ENCODE measurements at regions not wholly inside any gene's neighbourhood (a gene's known extent, or its start where the extent isn't known, plus 50 kb on each side); places are given as distances from the start of the nearest gene placed in this dataset.

DNA sequence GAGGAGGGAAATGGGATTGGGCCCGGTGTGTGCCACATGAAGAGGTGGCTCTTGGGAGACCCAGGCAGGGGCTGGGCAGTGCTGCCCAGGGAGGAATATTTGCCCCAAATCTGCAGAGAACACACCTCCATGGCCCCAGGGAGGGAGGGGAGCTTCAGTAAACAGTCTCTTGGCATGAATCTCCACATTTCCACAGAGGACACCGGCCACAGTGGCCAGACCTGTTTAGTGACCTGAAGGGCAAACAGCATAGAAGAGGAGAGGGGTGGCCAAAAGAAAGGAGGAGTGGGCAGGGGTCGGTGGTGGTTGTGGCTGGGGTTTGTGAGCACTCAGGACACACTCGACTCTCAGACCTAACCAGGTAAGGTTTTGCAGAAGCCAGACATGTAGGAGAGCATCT is 54.0 kb upstream of the IFFO2 start:
- Histone ChIP-seq H3K36me3 (no peaks in the 10 kb centered on the region), H3K9me3 (no peaks in the 10 kb centered on the region), H3K27me3 (no peaks in the 10 kb centered on the region), H3K27ac (peak overlapping the region; percentile 81 to 90 (median 88)), H3K4me3 (peak overlapping the region in 2 of 4 donors; percentile 2 to 25), H3K4me1 (peaks cover 46 to 67% (median 60%) of the 10 kb centered on the region in 4 donors)
- intact Hi-C loops (cut with DNase I; ENCODE audit: low total_unique reads): no loop called here
- peak; percentile 55 to 60 for DNase-seq
- TF ChIP-seq, protein P1, sequence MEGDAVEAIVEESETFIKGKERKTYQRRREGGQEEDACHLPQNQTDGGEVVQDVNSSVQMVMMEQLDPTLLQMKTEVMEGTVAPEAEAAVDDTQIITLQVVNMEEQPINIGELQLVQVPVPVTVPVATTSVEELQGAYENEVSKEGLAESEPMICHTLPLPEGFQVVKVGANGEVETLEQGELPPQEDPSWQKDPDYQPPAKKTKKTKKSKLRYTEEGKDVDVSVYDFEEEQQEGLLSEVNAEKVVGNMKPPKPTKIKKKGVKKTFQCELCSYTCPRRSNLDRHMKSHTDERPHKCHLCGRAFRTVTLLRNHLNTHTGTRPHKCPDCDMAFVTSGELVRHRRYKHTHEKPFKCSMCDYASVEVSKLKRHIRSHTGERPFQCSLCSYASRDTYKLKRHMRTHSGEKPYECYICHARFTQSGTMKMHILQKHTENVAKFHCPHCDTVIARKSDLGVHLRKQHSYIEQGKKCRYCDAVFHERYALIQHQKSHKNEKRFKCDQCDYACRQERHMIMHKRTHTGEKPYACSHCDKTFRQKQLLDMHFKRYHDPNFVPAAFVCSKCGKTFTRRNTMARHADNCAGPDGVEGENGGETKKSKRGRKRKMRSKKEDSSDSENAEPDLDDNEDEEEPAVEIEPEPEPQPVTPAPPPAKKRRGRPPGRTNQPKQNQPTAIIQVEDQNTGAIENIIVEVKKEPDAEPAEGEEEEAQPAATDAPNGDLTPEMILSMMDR (IDR thresholded peaks at IDR 0.05): peak in 1 of 7 experiments; percentile 6
- no peak for TF ChIP-seq POLR2A (IDR thresholded peaks at IDR 0.05)
- no peak for TF ChIP-seq EP300 (IDR thresholded peaks at IDR 0.05)
- no peak for TF ChIP-seq POLR2AphosphoS5 (IDR thresholded peaks at IDR 0.05)
- WGBS, 5 donors: 23 to 54% (median 33%) methylated on average over 4 of the region's 4 CpGs

GRCh38 chr1:19009882-19010321 is 53.4 kb upstream of the IFFO2 start:
- TF ChIP-seq POLR2AphosphoS5 (IDR thresholded peaks at IDR 0.05) (peak in 1 of 3 donors; percentile 48), POLR2A (IDR thresholded peaks at IDR 0.05) (no peak)
- H3K36me3 ChIP-seq: no peaks in the 10 kb centered on the region
- H3K27me3 ChIP-seq: no peaks in the 10 kb centered on the region
- 64 to 79% (median 66%) methylated on average over 8 of the region's 8 CpGs for WGBS, 5 donors
- intact Hi-C loops (cut with DNase I; ENCODE audit: low total_unique reads): no loop called here
- no peak overlapping the region for H3K4me3 ChIP-seq
- no peaks in the 10 kb centered on the region for H3K9me3 ChIP-seq
- H3K27ac ChIP-seq: peak overlapping the region; percentile 18 to 90 (median 88)
- peak in 1 of 2 donors; percentile 27 for DNase-seq
- peaks cover 46 to 69% (median 60%) of the 10 kb centered on the region in 4 donors for H3K4me1 ChIP-seq

DNA sequence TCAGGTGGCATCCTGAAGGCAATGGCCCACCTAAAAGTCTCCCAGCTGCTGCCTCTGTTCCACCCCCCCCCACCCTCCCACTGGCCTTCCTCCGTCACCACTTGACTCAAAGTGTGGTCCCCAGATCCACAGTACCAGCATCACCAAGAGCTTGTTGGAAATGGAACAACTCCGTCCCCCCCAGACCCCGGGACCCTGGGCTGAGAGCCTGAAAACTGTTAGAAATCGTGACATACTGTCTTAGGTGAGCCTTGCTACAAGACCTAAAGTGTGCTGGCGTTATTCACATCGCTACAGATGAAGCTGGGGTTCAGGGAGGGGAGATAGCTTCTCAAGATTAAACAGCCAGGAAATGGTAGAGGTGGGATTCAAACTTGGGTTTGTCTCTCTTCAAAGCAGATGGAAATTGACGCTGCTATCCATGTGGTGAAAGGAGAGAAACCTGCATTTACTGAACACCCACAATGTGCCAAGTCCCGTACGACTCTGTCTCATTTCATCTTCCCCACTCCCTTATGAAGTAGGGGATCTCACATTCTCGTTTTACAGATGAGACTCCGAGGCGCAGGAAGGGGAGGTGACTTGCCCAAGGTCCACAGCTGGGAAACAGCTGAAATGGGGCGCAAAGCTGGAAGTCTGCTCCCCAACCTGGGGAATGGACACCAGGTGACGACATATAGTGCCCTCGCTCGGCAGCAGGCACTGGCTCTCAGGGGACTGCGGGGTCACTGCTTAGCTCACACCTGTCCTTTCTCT is 52.8 kb upstream of the IFFO2 start:
- Histone ChIP-seq H3K4me1 (peaks cover 46 to 69% (median 60%) of the 10 kb centered on the region in 4 donors), H3K27ac (peak overlapping the region; percentile 18 to 90 (median 88)), H3K27me3 (no peaks in the 10 kb centered on the region), H3K4me3 (no peak overlapping the region), H3K36me3 (no peaks in the 10 kb centered on the region), H3K9me3 (no peaks in the 10 kb centered on the region)
- no peak for TF ChIP-seq POLR2A (IDR thresholded peaks at IDR 0.05)
- TF ChIP-seq POLR2AphosphoS5 (IDR thresholded peaks at IDR 0.05): no peak
- TF ChIP-seq, protein P1 (IDR thresholded peaks at IDR 0.05): no peak
- no peak for TF ChIP-seq EP300 (IDR thresholded peaks at IDR 0.05)
- DNase-seq: no peak
- WGBS, 5 donors: 78 to 88% (median 79%) methylated on average over 17 of the region's 17 CpGs
- intact Hi-C loops (cut with DNase I; ENCODE audit: low total_unique reads): no loop called here

- no peaks in the 10 kb centered on the region for H3K27me3 ChIP-seq
- peak; percentile 52 to 79 for DNase-seq
Measured at GRCh38 chr1:19007491-19008441, 51.3 kb upstream of the IFFO2 start.

More at GRCh38 chr1:19007491-19008441, 51.3 kb upstream of the IFFO2 start:
- 52 to 73% (median 62%) methylated on average over 11 of the region's 11 CpGs for WGBS, 5 donors
- intact Hi-C loops (cut with DNase I; ENCODE audit: low total_unique reads): no loop called here
- Histone ChIP-seq H3K27ac (peak overlapping the region in 3 of 5 donors; percentile 19 to 46 (median 39)), H3K4me1 (peaks cover 46 to 65% (median 59%) of the 10 kb centered on the region in 4 donors), H3K4me3 (no peak overlapping the region), H3K36me3 (no peaks in the 10 kb centered on the region), H3K9me3 (no peaks in the 10 kb centered on the region)
- TF ChIP-seq POLR2A (IDR thresholded peaks at IDR 0.05): no peak
- TF ChIP-seq, protein P1 (IDR thresholded peaks at IDR 0.05): no peak
- no peak for TF ChIP-seq POLR2AphosphoS5 (IDR thresholded peaks at IDR 0.05)
- TF ChIP-seq EP300 (IDR thresholded peaks at IDR 0.05): no peak

Data from stomach (tissue), 8 donors.